ENCODE measurements at regions not wholly inside any gene's neighbourhood (a gene's known extent, or its start where the extent isn't known, plus 50 kb on each side); places are given as distances from the start of the nearest gene placed in this dataset.

DNA sequence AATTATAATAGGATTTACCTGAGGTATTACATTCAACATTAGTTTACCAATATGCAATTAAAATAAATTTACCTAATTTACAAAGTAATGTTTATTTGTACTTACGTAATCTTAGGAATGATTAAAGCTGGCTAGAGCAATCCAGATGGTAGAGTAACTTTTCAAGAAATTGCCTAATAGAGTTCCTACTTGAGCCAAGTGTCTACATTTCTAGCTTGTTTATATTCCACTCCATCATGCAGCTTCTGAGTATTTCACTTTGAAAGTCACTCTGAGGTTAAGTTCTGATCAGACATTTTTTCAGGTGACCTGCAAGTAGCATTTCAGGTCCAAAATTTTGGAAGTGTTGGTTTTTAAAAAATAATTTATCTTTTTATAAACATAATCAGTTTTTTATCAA is 1080.7 kb downstream of the TRHDE start:
- Histone ChIP-seq H3K4me1 (ENCODE audit: insufficient read depth, low read length, severe bottlenecking) (no peaks in the 10 kb centered on the region), H3F3A (ENCODE audit: insufficient read depth, low read length) (no peaks in the 10 kb centered on the region), H3K27me3 (ENCODE audit: insufficient read depth, low read length) (no peaks in the 10 kb centered on the region), H3K79me2 (ENCODE audit: insufficient read depth, low read length) (no peaks in the 10 kb centered on the region), H3K9me3 (ENCODE audit: low read length) (no peaks in the 10 kb centered on the region), H3K4me3 (ENCODE audit: low read depth, low read length, poor library complexity, severe bottlenecking) (no peak overlapping the region), H3K27ac (ENCODE audit: low read depth, low read length, poor library complexity, severe bottlenecking) (no peak overlapping the region), H2AFZ (ENCODE audit: low read length) (no peak overlapping the region), H3K4me2 (ENCODE audit: low read length) (no peak overlapping the region), H4K20me1 (ENCODE audit: insufficient read depth, low read length) (no peaks in the 10 kb centered on the region), H3K36me3 (ENCODE audit: insufficient read depth, low read length) (no peaks in the 10 kb centered on the region), H3K9ac (ENCODE audit: low read length) (no peak overlapping the region), H3K9me2 (ENCODE audit: low read depth, low read length) (no peaks in the 10 kb centered on the region)
- TF ChIP-seq, protein P1, sequence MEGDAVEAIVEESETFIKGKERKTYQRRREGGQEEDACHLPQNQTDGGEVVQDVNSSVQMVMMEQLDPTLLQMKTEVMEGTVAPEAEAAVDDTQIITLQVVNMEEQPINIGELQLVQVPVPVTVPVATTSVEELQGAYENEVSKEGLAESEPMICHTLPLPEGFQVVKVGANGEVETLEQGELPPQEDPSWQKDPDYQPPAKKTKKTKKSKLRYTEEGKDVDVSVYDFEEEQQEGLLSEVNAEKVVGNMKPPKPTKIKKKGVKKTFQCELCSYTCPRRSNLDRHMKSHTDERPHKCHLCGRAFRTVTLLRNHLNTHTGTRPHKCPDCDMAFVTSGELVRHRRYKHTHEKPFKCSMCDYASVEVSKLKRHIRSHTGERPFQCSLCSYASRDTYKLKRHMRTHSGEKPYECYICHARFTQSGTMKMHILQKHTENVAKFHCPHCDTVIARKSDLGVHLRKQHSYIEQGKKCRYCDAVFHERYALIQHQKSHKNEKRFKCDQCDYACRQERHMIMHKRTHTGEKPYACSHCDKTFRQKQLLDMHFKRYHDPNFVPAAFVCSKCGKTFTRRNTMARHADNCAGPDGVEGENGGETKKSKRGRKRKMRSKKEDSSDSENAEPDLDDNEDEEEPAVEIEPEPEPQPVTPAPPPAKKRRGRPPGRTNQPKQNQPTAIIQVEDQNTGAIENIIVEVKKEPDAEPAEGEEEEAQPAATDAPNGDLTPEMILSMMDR (IDR thresholded peaks at IDR 0.05; ENCODE audit: low read length), result no peak
- TF ChIP-seq EZH2 (IDR thresholded peaks at IDR 0.05; ENCODE audit: borderline replicate concordance, low read length), result no peak

DNA sequence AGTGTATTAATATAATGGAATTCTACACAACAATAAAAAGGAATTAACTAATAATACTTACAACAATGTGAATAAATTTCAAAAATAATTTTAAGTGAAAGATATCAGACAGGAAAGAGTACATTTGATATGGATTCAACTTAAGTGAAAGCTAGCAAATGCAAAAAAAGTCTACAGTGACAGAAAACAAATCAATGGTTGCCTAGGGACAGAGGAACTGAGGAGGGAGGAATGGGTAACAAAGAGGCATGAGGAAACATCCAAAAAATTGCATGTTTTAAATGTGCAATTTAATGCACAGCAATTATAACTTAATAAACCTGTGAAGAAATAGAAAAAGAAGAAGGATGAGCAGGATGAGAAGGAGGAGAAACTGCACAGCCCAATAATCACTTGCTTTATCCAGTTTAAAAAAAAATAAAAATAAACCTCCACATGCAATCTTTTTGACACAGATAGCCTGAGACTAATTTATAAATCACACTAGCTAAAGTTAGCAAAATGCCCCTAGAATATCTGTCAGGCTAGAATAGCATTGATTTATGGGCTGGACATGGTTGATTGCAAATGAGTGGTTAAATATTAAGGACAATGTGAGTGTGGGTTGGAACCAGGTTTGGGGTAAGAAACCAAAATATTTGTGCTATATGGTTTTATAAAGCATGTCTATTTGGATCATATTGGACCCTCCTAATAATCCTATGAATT is 1089.1 kb downstream of the TRHDE start:
- Histone ChIP-seq H4K20me1 (ENCODE audit: insufficient read depth, low read length) (no peaks in the 10 kb centered on the region), H3K4me3 (ENCODE audit: low read depth, low read length, poor library complexity, severe bottlenecking) (no peak overlapping the region), H3F3A (ENCODE audit: insufficient read depth, low read length) (no peaks in the 10 kb centered on the region), H3K36me3 (ENCODE audit: insufficient read depth, low read length) (no peaks in the 10 kb centered on the region), H3K79me2 (ENCODE audit: insufficient read depth, low read length) (no peaks in the 10 kb centered on the region), H2AFZ (ENCODE audit: low read length) (no peak overlapping the region), H3K4me1 (ENCODE audit: insufficient read depth, low read length, severe bottlenecking) (no peaks in the 10 kb centered on the region), H3K9me3 (ENCODE audit: low read length) (no peaks in the 10 kb centered on the region), H3K27me3 (ENCODE audit: insufficient read depth, low read length) (no peaks in the 10 kb centered on the region), H3K4me2 (ENCODE audit: low read length) (no peak overlapping the region), H3K9ac (ENCODE audit: low read length) (no peak overlapping the region), H3K27ac (ENCODE audit: low read depth, low read length, poor library complexity, severe bottlenecking) (no peak overlapping the region), H3K9me2 (ENCODE audit: low read depth, low read length) (no peaks in the 10 kb centered on the region)
- TF ChIP-seq, protein P1 (IDR thresholded peaks at IDR 0.05; ENCODE audit: low read length), result no peak
- TF ChIP-seq EZH2 (IDR thresholded peaks at IDR 0.05; ENCODE audit: borderline replicate concordance, low read length), result no peak

DNA sequence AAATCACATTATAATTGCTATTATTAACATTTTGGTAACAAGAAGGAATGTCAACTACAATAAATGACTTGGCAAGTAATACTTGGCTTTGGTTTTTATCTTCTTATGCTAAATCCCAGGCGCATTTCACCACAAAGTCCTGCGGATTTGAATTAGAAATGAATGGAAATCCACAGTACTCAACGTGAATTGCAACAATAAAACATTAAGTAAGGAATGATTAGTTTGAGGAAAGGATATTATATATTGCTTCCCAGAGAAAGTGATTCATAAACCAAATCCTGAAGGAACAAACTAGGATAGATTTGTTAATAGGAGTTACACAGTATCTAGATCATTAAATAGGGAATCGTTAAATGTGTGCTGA is 1089.7 kb downstream of the TRHDE start:
- Histone ChIP-seq H3K36me3 (ENCODE audit: insufficient read depth, low read length) (no peaks in the 10 kb centered on the region), H4K20me1 (ENCODE audit: insufficient read depth, low read length) (no peaks in the 10 kb centered on the region), H3K9me3 (ENCODE audit: low read length) (no peaks in the 10 kb centered on the region), H3K4me1 (ENCODE audit: insufficient read depth, low read length, severe bottlenecking) (no peaks in the 10 kb centered on the region), H3K9me2 (ENCODE audit: low read depth, low read length) (no peaks in the 10 kb centered on the region), H3K4me3 (ENCODE audit: low read depth, low read length, poor library complexity, severe bottlenecking) (no peak overlapping the region), H3F3A (ENCODE audit: insufficient read depth, low read length) (no peaks in the 10 kb centered on the region), H2AFZ (ENCODE audit: low read length) (no peak overlapping the region), H3K27me3 (ENCODE audit: insufficient read depth, low read length) (no peaks in the 10 kb centered on the region), H3K9ac (ENCODE audit: low read length) (no peak overlapping the region), H3K27ac (ENCODE audit: low read depth, low read length, poor library complexity, severe bottlenecking) (no peak overlapping the region), H3K79me2 (ENCODE audit: insufficient read depth, low read length) (no peaks in the 10 kb centered on the region), H3K4me2 (ENCODE audit: low read length) (no peak overlapping the region)
- TF ChIP-seq, protein P1 (IDR thresholded peaks at IDR 0.05; ENCODE audit: low read length), result no peak
- TF ChIP-seq EZH2 (IDR thresholded peaks at IDR 0.05; ENCODE audit: borderline replicate concordance, low read length), result no peak

Measured in OCI-LY1 (cell line).